Endothelial cell of umbilical vein (primary cell): ENCODE measurements at regions not wholly inside any gene's neighbourhood (a gene's known extent, or its start where the extent isn't known, plus 50 kb on each side); places are given as distances from the start of the nearest gene placed in this dataset.

ENCODE experiments used
- BruUV-seq: library from RNA; stranded (reverse); fragments of 400-500 nt; replicated peaks from 2 replicates; lab custom pipeline; 2021; lab: Mats Ljungman, UMichigan
- CTCF ChIA-PET: fragments of 300-600, 350-600 bp; sonication (Branson Sonifier 250); formaldehyde crosslinking; loops from one replicate; lab custom pipeline; 2021; ENCODE audit warnings: antibody characterized with exemption, inconsistent platforms; lab: Charles Lee
- POLR2A ChIA-PET: fragments of 300-600, 350-600 bp; sonication (Branson Sonifier 250); formaldehyde crosslinking; loops from one replicate; lab custom pipeline; 2021; ENCODE audit warnings: antibody characterized with exemption, inconsistent platforms; lab: Charles Lee
- DNase-seq: peaks from one replicate; pipeline ENCODE4 v3.0.0-alpha.2; 2011; ENCODE audit warnings: low read depth, low spot score
- FAIRE-seq: peaks from 2 replicates; lab custom pipeline; 2011; peaks lifted over from hg19 to GRCh38; lab: Jason Lieb, UNC
- H2AFZ ChIP-seq: 2 replicates; pipeline ENCODE4 v1.6.0; 2012; ENCODE audit warnings: low read depth, low read length, control low read depth, inconsistent platforms
- H3K27ac ChIP-seq: 2 replicates; pipeline ENCODE4 v1.5.1; 2011; ENCODE audit warnings: low read depth, mild to moderate bottlenecking, control low read depth, low read length, moderate library complexity; ENCODE audit not compliant: insufficient read depth
- H3K27me3 ChIP-seq, 2 experiments: 2 replicates each; pipeline versions ENCODE4 v1.6.0 to v1.6.1; 2011; ENCODE audit warnings: low read length in 2 of 2, mixed read lengths in 1 of 2; ENCODE audit not compliant: control insufficient read depth in 2 of 2, insufficient read depth in 2 of 2
- H3K36me3 ChIP-seq, 2 experiments: 2 replicates in 1 of 2; 3 replicates in 1 of 2; pipeline ENCODE4 v1.5.1; 2011; ENCODE audit warnings: low read length in 2 of 2, mild to moderate bottlenecking in 1 of 2, moderate library complexity in 1 of 2; ENCODE audit not compliant: control insufficient read depth in 2 of 2, insufficient read depth in 2 of 2; ENCODE audit errors: extremely low read depth in 1 of 2
- H3K4me1 ChIP-seq: 3 replicates; pipeline ENCODE4 v1.5.1; 2011; ENCODE audit warnings: mild to moderate bottlenecking, low read length; ENCODE audit not compliant: control insufficient read depth, insufficient read depth; ENCODE audit errors: extremely low read depth
- H3K4me2 ChIP-seq: 2 replicates; pipeline ENCODE4 v1.6.1; 2011; ENCODE audit warnings: low read length, control low read depth, mixed read lengths; ENCODE audit not compliant: insufficient read depth
- H3K4me3 ChIP-seq, 3 experiments: fragments of 200-600 bp in 1 of 3; sonication (generic), shearing (Covaris generic) in 1 of 3; replicated peaks in 1 of 3; 2 replicates each; pipeline ENCODE4 v1.5.1; 2011 to 2016; ENCODE audit warnings: control low read depth in 3 of 3, low read length in 3 of 3, mild to moderate bottlenecking in 2 of 3, inconsistent platforms in 1 of 3, low read depth in 1 of 3, moderate library complexity in 1 of 3; ENCODE audit not compliant: insufficient read depth in 1 of 3
- H3K79me2 ChIP-seq: 2 replicates; pipeline ENCODE4 v1.6.0; 2012; ENCODE audit warnings: low read length, inconsistent platforms; ENCODE audit not compliant: control insufficient read depth, insufficient read depth
- H3K9ac ChIP-seq: replicated peaks from 2 replicates; pipeline ENCODE3; 2011; ENCODE audit warnings: low read length, control low read depth; ENCODE audit not compliant: insufficient read depth; ENCODE audit errors: extremely low read depth
- H3K9me1 ChIP-seq: replicated peaks from 3 replicates; pipeline ENCODE4 v1.6.0; 2011; ENCODE audit warnings: mild to moderate bottlenecking, low read length; ENCODE audit not compliant: control insufficient read depth, insufficient read depth; ENCODE audit errors: extremely low read depth
- H3K9me3 ChIP-seq: replicated peaks from 2 replicates; pipeline ENCODE4 v1.5.1; 2012; ENCODE audit warnings: low read length, inconsistent platforms; ENCODE audit not compliant: control insufficient read depth, insufficient read depth
- H4K20me1 ChIP-seq: replicated peaks from 2 replicates; pipeline ENCODE3; 2011; ENCODE audit warnings: mild to moderate bottlenecking, low read length; ENCODE audit not compliant: control insufficient read depth, insufficient read depth; ENCODE audit errors: extremely low read depth
- CTCF ChIP-seq, 2 donors: IDR thresholded peaks; 1 replicate in 1 of 2; 2 replicates in 1 of 2; pipeline ENCODE4 v1.5.1; 2011; ENCODE audit warnings: low read length in 2 of 2, mild to moderate bottlenecking in 2 of 2, moderate library complexity in 2 of 2, control low read depth in 1 of 2, inconsistent platforms in 1 of 2, low read depth in 1 of 2; ENCODE audit not compliant: insufficient read depth in 1 of 2; ENCODE audit errors: extremely low read depth in 1 of 2
- EZH2 ChIP-seq: IDR thresholded peaks from 2 replicates; pipeline ENCODE4 v1.6.1; 2012; ENCODE audit warnings: borderline replicate concordance, low read depth, mild to moderate bottlenecking, moderate library complexity, low read length, inconsistent platforms; ENCODE audit not compliant: severe bottlenecking
- FOS ChIP-seq: IDR thresholded peaks from 2 replicates; pipeline ENCODE4 v1.6.1; 2011; ENCODE audit warnings: mild to moderate bottlenecking, low read length, moderate library complexity, borderline replicate concordance; ENCODE audit not compliant: insufficient read depth
- GATA2 ChIP-seq: IDR thresholded peaks from 2 replicates; pipeline ENCODE4 v1.7.0; 2011; ENCODE audit warnings: low read depth, mild to moderate bottlenecking, moderate library complexity, mixed read lengths, low read length; ENCODE audit not compliant: insufficient read length, insufficient read depth
- JUN ChIP-seq: IDR thresholded peaks from 2 replicates; pipeline ENCODE4 v1.6.1; 2011; ENCODE audit warnings: borderline replicate concordance, low read depth; ENCODE audit not compliant: insufficient read length, insufficient read depth
- MAX ChIP-seq: IDR thresholded peaks from 2 replicates; pipeline ENCODE4 v1.6.1; 2011; ENCODE audit not compliant: insufficient read depth, insufficient read length
- MYC ChIP-seq: IDR thresholded peaks from one replicate; pipeline ENCODE4 v1.6.1; 2011; ENCODE audit warnings: mild to moderate bottlenecking, low read depth, low read length
- POLR2A ChIP-seq: IDR thresholded peaks from 2 replicates; pipeline ENCODE4 v1.6.1; 2012; ENCODE audit warnings: low read depth, mild to moderate bottlenecking, control low read depth, low read length
- POLR2AphosphoS5 ChIP-seq: IDR thresholded peaks from 2 replicates; pipeline ENCODE4 v1.6.1; 2012; ENCODE audit warnings: low read depth, mild to moderate bottlenecking, control low read depth, low read length, moderate library complexity; ENCODE audit not compliant: insufficient read depth
- dilution Hi-C: fragments of 300-500 bp; cut with MboI; formaldehyde crosslinking; loops from one replicate; pipeline ENCODE4 v1.15.0; 2019; ENCODE audit warnings: low sequenced_read_pairs; ENCODE audit not compliant: extremely low pct_ligation_motif_present
- intact Hi-C: fragments of 100-400 bp; cut with micrococcal nuclease; formaldehyde crosslinking; loops from one replicate; pipeline ENCODE4 v1.10.0; 2022

GRCh38 chr10:130781623-130782022 lies 529.9 kb downstream of the TCERG1L start:
- Histone ChIP-seq H3K79me2 (no peaks in the 10 kb centered on the region), H3K9me3 (peaks cover 7% of the 10 kb centered on the region), H4K20me1 (no peaks in the 10 kb centered on the region), H3K27ac (no peak overlapping the region), H3K4me2 (no peak overlapping the region), H3K27me3 (no peaks in the 10 kb centered on the region), H2AFZ (no peak overlapping the region), H3K36me3 (no peaks in the 10 kb centered on the region), H3K9ac (no peak overlapping the region), H3K4me3 (no peak overlapping the region), H3K9me1 (no peaks in the 10 kb centered on the region), H3K4me1 (no peaks in the 10 kb centered on the region)
- no TSS peak for BruUV-seq
- TF ChIP-seq MYC, result no peak
- TF ChIP-seq POLR2A, result no peak
- no peak for TF ChIP-seq JUN
- TF ChIP-seq EZH2, result no peak
- no peak for TF ChIP-seq MAX
- no peak for TF ChIP-seq GATA2
- no peak for TF ChIP-seq FOS
- no peak for TF ChIP-seq CTCF (IDR thresholded peaks at IDR 0.05; ENCODE audit: extremely low read depth in 1 of 2, insufficient read depth in 1 of 2, low read depth in 1 of 2, low read length in 2 of 2)
- TF ChIP-seq POLR2AphosphoS5, result no peak
- intact Hi-C loops (no loop called here), dilution Hi-C loops (no loop called here)
- DNase-seq (no peak), FAIRE-seq (no peak)
- ChIA-PET POLR2A (no interaction called here), CTCF (no interaction called here)
